HCT116 (cell line): ENCODE measurements at regions not wholly inside any gene's neighbourhood (a gene's known extent, or its start where the extent isn't known, plus 50 kb on each side); places are given as distances from the start of the nearest gene placed in this dataset.

Source experiments
- CTCF ChIP-seq, 3 experiments: fragments of 200-600 bp in 1 of 3; sonication (generic) in 1 of 3; IDR thresholded peaks in 2 of 3; conservative IDR thresholded peaks in 1 of 3; 2 replicates each; pipeline ENCODE4 v1.5.1; 2012 to 2017; ENCODE audit warnings: low read depth in 2 of 3, low read length in 2 of 3, antibody characterized with exemption in 1 of 3, borderline replicate concordance in 1 of 3, control low read depth in 1 of 3, mild to moderate bottlenecking in 1 of 3, mixed read lengths in 1 of 3, mixed run types in 1 of 3, moderate library complexity in 1 of 3; ENCODE audit not compliant: insufficient read depth in 1 of 3
- ELF1 ChIP-seq: IDR thresholded peaks from 2 replicates; pipeline ENCODE4 v1.6.1; 2012; ENCODE audit warnings: low read depth, borderline replicate concordance
- EZH2 ChIP-seq: fragments of 200-600 bp; sonication (generic); IDR thresholded peaks from 2 replicates; pipeline ENCODE4 v1.6.1; 2017; ENCODE audit warnings: antibody characterized with exemption, mixed run types
- EZH2phosphoT487 ChIP-seq: fragments of 200-600 bp; IDR thresholded peaks from 2 replicates; pipeline ENCODE4 v1.6.1; 2018; ENCODE audit warnings: antibody characterized with exemption, borderline replicate concordance
- MAX ChIP-seq: IDR thresholded peaks from 2 replicates; pipeline ENCODE4 v1.6.1; 2012
- POLR2A ChIP-seq: IDR thresholded peaks from 2 replicates; pipeline ENCODE4 v1.7.0; 2011; ENCODE audit warnings: borderline replicate concordance; ENCODE audit not compliant: insufficient read depth, insufficient read length; ENCODE audit errors: extremely low read depth
- POLR2AphosphoS5 ChIP-seq: IDR thresholded peaks from 2 replicates; pipeline ENCODE4 v1.6.1; 2011; ENCODE audit warnings: mild to moderate bottlenecking, low read depth, low read length, moderate library complexity
- RAD21 ChIP-seq: IDR thresholded peaks from 2 replicates; pipeline ENCODE4 v1.6.1; 2012; ENCODE audit warnings: low read depth, mild to moderate bottlenecking
- REST ChIP-seq: IDR thresholded peaks from 2 replicates; pipeline ENCODE4 v1.6.1; 2012; ENCODE audit warnings: low read depth
- SIN3A ChIP-seq: IDR thresholded peaks from 2 replicates; pipeline ENCODE4 v1.6.1; 2012; ENCODE audit warnings: low read depth
- SP1 ChIP-seq: IDR thresholded peaks from 2 replicates; pipeline ENCODE4 v1.6.1; 2012; ENCODE audit warnings: low read depth

- TF ChIP-seq POLR2AphosphoS5 = no peak
- no peak for TF ChIP-seq EZH2
- no peak for TF ChIP-seq CTCF (IDR thresholded peaks at IDR 0.05 in 2 of 3, conservative IDR thresholded peaks at IDR 0.05 in 1 of 3; ENCODE audit: borderline replicate concordance in 1 of 3, insufficient read depth in 1 of 3, low read depth in 2 of 3, low read length in 2 of 3)
- no peak for TF ChIP-seq EZH2phosphoT487
- no peak for TF ChIP-seq POLR2A
- TF ChIP-seq MAX = no peak
- TF ChIP-seq SIN3A = no peak
- no peak for TF ChIP-seq REST
- TF ChIP-seq RAD21 = no peak
- TF ChIP-seq ELF1 = no peak
- TF ChIP-seq SP1 = no peak
Measured at GRCh38 chr7:15836651-15837050, 150.2 kb upstream of the MEOX2 start.
